Limb (tissue), 2 donors: ENCODE measurements at regions not wholly inside any gene's neighbourhood (a gene's known extent, or its start where the extent isn't known, plus 50 kb on each side); places are given as distances from the start of the nearest gene placed in this dataset.
"Not testable (repeated sequence)": the region's sequence is repeated elsewhere in the genome, so short reads cannot be mapped to it uniquely, and the experiment has no call there.

ENCODE experiments used
- DNase-seq, 2 donors: peaks; one replicate each; pipeline ENCODE4 v3.0.0-alpha.2; 2016; ENCODE audit errors: extremely low spot score in 2 of 2

DNA sequence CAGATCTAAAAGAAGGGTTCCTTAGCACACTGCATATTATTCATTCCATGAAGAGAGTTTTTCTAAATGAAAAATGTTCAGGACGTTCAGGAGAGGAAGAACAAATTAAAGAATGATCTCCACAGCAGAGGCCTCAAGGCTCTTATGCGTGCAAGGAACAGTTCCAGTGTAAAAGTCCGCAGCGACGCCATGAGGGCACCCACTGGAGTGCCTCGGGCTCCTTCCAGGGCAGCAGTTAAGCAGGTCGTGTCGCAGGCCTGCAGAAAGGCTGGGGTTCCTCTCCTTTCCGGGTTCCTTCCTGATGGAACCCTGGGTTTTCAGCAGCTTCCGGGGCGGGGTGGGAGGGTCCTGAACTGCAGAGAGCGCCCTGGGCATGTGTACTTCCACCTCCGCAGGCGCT lies 87.1 kb upstream of the SELENOP start:
- no peak for DNase-seq

DNA sequence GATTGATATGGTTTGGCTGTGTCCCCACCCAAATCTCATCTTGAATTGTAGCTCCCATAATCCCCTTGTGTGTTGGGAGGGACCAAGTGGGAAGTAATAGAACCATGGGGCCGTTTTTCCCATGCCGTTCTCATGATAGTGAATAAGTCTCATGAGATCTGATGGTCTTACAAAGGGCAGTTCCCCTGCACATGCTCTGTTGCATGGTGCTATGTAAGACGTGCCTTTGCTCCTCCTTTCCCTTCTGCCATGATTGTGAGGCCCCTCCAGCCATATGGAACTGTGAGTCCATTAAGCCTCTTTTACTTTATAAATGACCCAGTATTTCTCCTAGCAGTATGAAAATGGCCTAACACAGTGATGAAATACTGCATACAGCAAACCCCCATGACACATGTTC lies 84.8 kb upstream of the SELENOP start:
- no peak for DNase-seq

DNA sequence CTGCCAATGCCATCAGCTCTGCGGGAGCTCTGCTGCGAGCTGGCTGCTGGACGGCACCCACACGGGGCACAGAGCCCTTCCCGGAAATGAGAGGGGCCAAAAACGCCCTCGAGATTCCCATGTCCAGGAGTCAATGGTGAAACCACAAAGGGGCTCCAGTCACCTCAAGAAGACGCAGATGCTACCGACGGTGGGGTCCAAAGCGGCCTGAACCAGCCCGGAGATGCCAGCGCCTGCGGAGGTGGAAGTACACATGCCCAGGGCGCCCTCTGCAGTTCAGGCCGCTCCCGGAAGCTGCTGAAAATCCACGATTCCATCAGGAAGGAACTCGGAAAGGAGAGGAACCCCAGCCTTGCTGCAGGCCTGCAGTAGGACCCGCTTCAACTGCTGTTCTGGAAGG lies 82.4 kb upstream of the SELENOP start:
- no peak for DNase-seq

DNA sequence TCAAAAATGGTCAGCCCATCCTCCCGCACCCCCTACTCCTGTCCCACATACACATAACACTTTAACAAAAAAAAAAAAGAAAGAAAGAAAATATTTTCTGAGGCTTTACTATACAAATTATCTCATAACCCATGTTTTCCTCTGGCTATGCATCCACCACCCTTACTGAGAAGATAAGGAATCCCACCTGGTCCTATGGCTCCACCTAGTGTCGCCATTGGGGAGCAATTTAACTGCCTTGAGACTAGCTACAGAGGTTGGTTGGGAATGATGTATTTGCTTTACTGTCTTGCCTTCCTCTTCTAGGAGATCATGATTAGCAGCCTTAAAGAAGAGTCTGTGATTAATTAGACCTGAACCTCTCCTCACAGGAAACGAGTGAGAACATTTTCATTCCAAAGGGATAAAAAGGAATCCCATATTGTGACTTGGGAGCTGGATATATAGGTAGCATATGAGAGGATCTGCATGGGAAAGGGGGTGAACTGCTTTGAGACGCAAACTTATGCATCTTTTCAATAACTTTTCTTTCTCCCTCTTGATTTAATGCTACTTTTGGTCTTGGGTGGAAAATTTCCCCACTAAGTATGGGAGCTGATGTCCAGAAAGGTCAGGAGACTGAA lies 77.7 kb upstream of the SELENOP start:
- peak; percentile 64 to 79 for DNase-seq

DNA sequence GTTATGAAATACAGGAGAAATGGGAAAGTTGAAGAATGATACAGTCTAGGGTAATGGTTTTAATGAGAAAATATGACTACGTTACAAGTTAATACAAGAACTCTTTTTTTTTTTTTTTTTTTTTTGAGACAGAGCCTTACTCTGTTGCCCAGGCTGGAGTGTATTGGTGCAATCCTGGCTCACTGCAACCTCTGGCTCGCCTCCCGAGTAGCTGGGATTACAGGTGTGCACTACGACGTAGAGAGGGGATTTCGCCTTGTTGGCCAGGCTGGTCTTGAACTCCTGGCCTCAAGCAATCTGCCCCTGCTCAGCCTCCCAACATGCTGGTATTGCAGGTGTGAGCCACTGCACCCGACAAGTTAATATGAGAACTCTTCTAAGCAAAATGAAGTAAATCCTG lies 77.1 kb upstream of the SELENOP start:
- no peak for DNase-seq

DNA sequence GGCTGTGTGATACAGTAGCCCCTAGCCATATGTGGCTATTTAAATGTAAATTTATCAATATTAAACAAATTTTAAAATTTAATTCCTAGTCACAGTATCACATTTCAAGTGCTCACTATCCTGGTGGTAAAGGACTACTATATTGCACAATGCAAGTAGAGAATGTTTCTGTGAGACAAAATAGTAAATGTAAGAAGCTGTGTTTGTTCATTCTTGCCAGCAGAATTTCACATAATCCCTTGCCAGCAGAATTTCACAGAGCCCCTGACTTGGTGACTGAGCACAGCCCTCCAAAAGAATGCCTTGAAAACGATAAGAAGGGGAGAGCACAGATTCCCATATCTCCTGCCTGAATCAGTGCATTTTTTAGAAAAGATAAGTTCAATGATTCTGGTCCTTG lies 75.9 kb upstream of the SELENOP start:
- no peak for DNase-seq

DNA sequence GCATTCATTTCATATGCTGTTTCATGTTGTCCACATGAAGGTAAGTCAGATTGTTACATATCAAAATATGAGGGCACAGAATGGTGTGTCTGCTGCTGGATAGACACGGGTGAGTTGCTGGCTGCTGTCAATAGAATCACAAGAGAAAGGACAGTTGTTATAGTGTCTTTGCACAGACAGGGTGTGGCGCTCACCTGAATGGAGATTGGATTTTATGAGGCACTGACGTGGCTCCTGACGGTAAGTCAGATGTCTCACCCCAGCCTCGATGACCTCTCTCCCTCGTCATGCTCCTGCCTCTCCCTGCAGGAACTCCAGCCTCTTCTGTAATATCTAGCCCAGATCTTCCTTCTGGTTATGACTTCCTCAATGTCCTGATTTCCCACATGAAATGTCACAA lies 75.4 kb upstream of the SELENOP start:
- no peak for DNase-seq

DNA sequence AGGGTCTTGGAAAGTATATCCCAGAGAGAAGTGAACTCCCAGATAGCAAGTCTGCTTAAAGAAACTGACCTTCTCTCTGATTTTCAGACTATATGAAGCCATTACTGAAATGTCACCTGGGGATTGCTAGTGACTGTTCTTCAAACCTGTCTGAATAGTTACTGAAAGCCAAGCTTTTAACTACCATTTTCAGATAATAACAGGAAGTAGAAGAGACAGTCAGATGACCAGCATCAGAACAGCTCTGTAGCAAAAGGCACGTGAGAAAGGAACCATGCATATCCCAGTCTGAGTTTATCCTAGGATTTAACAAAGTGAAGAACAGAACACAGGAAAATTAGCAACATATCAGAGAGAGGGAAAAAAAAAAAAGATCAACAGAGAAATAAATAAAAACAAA lies 74.9 kb upstream of the SELENOP start:
- DNase-seq = no peak

DNA sequence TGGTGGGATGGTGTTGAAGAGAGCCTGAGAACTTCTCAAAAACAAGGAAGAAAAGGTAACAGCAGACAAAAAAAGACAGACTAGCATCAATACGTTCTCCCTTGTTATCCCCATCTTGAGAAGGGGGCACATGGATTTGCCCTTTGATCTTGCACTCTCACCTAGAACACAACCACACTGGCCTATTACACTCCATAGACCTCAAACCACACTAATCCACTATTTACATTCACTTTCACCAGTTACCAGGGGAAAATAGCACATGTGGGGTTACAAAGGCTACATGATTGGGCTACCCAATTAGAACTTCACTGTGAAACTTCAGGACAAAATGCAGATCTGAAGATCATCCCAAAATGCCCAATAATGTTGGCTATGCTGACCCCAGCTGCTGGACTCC lies 72.6 kb upstream of the SELENOP start:
- DNase-seq = no peak

DNA sequence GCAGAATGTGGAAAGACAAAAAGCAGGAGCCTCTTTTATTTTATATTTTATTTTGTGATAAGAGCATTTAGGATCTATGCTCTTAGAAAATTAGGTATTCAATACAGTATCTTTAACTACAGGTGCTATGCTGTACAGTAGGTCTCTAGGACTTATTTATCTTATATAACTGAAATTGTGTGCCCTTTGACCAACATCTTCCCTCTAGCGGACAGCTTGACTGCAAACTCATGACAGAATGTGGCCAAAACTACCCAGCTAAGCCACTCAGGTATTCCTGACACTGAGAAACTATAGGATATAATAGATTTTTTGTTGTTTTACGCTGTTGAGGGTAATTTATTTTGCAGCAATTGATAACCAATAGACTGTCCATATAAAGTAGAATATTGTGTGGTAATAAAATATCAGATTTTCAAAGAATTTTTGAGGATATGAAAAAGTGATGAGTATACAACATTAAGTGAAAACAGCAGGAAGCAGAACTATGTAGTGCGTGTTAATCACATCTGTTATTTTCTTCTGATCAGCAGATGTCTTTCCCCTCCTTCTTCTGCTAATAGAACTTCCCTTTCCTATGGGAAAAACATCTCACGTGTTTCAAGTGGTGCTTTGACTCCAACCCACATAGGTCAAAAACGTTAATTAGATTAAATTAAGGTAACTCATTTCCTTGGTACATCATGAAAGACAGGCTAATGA lies 69.9 kb upstream of the SELENOP start:
- no peak for DNase-seq

DNA sequence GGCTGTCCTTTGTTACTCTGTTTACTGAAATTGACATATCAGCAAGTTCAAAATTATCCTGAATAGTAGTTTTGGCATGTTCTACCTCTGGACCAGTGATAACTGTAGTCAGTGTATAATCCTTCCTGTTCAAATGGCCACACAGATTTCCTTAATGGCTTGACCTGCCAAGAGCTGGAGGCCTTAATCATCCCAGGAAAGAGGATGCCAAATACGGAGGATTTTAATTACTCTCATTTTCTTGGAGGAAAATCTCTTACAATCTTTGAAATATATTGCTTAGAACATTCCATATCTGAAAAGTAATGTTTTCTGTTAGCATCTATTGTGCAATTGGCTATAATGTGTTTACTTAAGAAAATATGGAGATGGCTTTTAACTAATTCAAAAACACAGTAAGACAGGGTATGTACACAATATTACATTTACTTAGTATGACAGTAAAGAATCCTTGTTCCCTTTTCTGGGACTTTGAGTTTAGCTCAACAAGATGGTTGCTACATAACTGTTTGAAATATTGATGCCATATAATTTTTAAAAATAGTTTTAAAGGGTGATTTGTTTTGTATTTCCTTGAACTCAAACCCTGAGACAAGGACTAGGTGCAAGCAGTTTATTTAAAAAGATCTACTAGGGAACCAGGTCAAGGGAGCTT lies 68.9 kb upstream of the SELENOP start:
- no peak for DNase-seq

DNA sequence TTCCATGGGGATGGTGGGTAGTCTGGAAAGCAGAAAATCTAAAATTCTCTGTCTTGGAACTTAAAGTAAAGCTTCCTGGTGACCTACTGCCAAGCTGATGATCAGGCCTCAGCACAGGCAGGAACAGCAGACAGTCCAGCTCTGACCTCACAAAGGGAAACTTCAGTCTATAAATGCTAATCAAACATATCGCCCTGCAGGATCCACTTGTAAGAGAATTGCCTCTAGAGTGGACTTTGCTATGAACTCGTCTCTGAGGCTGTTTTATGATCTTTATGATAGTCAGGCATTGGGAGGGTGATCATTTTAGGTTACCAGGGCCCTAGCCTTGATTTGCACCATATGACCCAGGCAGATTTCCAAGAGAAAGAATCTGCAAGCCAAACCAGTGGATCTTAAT lies 67.6 kb upstream of the SELENOP start:
- DNase-seq = no peak

DNA sequence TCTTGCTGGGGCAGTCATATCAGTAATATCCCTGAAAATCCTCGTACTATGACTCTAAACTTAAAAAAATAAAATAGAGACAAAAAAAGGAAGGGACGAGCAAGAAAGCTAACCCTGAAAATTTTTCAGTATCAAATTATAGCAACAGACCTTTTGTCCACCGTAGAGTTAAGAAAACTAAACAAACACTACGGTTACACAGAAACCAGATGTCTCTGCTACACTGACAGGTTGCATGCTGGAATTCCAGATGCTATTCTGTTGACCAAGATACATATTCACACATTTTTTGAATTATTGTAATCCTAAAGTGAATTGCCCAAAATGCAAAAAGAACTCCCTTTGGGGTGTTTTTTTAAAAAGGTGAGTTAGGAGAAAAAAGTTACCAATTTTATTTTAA lies 66.9 kb upstream of the SELENOP start:
- DNase-seq = no peak

DNA sequence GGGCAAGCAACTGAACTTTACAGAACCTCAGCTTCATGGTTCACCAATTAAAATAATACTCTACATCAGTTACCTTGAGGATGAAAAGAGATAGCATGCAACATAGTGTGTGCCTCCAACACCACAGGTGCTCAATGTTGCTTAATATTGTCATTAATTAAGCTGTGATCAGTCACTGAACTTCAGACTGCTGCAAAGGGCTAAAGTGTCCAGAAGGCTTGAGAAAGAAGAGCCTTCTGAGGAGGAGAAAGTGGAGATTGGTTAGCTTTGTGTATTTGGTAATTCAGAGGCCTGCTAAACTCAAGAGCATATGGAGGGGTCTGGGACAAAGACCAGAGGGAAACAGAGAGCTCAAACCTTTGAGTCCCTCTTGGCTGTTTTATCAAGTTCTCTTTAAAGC lies 66.3 kb upstream of the SELENOP start:
- no peak for DNase-seq

DNA sequence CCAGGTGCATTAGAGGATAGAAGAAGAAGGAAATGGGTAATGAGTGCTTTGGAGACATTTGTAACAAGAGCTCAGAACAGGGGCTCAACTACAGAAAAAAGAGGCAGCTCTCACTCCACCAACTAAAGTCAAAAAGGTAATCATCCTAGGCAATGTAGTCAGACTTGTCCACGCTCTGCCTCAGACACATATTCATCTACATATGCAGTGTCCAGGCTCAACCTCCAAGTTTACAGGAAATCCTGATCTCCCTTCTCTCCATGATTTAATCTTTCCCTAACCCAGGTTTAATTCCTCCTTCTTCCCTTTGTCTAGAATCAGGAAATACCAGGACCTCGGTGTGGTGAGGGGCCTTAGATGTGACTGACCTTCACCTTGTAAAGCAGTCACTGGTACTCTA lies 65.7 kb upstream of the SELENOP start:
- no peak for DNase-seq

DNA sequence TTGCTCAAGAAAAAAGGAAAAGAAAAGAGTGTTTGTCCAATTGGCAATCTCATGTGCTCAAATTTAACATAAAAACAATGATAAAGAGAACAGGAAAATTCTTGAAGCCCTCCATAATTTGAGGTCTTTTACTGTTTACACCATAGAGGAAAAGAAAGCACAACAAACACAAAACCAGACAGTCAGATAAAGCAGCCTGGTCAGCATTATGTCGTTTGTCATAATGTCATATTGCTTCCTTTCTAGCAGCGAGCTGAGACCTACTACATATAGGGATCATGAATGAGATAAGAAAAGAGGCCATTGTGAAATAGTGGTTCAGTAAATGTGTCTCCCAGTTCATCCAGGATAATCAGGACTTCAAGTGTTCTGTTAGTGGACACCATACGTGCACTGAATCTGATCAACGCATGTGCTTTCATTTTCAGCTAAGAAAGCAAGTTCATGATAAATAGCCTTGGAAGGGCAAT lies 64.7 kb upstream of the SELENOP start:
- DNase-seq = no peak

DNA sequence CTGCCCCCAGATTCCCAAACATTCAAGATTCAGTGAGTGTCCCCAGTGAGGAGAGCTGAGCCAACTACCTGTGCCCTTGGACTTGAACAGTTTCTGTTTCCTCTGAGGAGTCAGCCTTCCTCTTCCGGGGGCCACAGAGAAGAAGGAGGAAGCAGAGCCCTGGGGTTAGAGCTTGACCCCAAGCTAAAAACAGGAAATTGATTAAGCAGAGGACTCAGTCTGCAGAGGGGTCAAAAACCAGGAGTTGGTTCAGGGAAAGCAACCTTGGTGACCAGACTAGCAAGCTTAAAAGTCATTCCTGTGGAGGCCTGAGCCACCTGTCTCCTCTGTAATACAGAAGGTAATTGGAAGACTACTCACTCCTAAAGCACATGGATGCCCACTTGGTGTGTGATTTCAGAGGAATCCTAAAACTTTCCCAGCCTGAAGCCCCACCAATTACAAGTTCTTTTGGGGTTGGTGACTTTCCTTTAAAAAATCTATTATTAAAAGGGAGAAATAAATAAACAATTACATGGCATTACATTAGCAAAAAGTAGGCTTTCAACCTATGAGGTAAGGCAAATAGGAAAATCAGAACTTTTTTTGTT lies 64.2 kb upstream of the SELENOP start:
- no peak for DNase-seq

DNA sequence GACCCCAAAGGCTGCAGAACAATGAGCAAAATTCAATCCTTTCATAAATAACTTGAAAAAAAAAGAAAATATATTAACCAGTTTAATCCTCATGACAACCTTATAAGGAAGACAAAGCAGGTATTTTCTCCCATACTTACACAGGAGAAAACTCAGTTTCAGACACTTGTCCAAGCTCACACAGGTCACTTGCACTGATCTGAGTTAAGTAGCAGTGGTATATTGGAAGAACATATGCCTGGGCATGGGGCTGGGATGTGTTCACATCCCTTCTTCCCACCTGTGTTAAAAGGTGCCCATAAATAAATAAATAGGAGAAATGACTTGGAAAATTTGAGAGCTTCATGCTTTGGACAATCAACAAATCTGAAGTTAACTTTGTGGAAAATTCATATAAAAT lies 63.5 kb upstream of the SELENOP start:
- no peak for DNase-seq

DNA sequence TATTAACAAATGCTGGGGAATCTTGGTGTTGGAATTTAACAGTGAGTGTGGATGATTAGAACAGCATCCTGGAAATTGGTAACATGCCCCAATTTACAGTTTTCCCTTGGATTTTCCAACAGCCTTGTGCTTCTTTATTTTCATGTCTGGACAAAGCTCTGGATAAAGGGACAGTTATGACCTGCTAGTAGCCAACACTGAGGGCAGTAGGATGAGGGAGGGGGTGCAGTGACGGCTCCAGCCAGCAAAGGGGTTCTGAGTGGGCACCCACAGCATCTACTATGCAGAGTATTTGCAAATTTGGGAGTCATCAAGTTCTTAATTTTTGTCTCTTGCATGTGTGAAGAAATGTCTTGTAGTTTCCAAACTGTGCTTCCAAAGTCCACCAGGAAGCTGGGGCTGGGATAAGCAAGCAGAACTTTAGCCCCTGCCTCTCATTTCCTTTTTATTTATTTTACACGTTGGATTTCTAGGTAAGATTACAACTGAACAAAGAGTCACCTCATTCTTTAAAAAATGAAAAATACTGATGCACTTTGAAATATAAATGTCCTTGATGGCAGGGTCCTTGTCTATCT lies 63.0 kb upstream of the SELENOP start:
- no peak for DNase-seq

DNA sequence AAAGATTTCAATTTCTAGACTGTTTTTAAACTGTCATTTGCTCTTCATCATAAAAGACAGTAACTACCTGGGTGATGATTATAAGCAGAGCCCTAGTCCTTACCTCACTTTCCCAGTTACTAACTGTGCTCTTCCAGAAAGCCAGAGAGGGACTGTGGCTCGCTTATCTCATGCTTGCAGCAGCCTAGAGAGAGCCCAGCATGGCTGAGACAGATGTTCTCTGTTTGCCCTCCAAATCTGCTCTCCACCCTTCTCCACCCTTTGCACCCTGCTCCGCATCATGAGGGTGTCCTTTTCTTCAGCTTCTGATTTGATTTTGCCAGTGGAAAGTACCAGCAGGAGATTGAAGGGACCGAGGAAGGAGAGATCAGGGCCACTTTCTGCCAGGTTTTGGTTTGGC lies 61.2 kb upstream of the SELENOP start:
- DNase-seq = no peak

DNA sequence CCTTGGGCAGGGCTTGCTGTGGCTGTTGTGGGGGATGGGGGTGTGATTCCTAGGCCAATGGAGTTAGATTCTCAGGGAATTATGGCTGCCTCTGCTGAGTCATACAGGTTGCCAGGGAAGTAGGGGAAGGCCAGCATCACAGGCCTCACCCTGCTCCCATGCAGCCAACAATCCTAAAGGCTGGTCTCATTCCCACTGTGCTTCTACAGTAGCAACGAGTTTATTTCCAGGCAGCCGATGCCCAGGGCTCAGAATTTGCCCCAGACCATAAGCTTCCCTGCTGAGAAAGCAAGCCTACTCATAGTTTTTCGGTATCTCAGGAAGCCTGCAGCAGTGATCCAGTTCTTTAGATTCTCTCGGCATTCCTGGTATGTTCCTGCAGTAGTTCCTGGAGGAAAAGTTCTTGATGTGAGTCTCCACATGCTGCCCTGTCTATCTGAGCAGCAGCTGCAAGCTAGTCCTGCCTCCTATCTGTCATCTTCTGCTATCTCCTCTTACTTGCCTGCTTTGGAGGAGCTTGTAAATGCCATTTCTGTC lies 59.3 kb upstream of the SELENOP start:
- no peak for DNase-seq

DNA sequence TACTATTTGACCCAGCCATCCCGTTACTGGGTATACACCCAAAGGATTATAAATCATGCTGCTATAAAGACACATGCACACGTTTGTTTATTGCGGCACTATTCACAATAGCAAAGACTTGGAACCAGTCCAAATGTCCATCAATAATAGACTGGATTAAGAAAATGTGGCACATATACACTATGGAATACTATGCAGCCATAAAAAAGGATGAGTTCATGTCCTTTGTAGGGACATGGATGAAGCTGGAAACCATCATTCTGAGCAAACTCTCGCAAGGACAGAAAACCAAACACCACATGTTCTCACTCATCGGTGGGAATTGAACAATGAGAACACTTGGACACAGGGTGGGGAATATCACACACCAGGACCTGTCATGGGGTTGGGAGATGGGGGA lies 56.7 kb upstream of the SELENOP start:
- not testable (repeated sequence) for DNase-seq
